Thyroid gland (tissue), 4 donors: ENCODE measurements at regions not wholly inside any gene's neighbourhood (a gene's known extent, or its start where the extent isn't known, plus 50 kb on each side); places are given as distances from the start of the nearest gene placed in this dataset.

ENCODE experiments used
- DNase-seq, 2 donors: peaks; one replicate each; pipeline ENCODE4 v3.0.0-alpha.2; 2019
- H3K27ac ChIP-seq, 3 donors: fragments of 200-600 bp; sonication (generic); 1 replicate in 2 of 3; 2 replicates in 1 of 3; pipeline ENCODE4 v1.5.1; 2016 to 2019; ENCODE audit warnings: mild to moderate bottlenecking in 1 of 3, moderate library complexity in 1 of 3
- H3K27me3 ChIP-seq: fragments of 200-600 bp; sonication (generic); one replicate; pipeline ENCODE4 v1.5.1; 2019
- H3K36me3 ChIP-seq, 2 donors: fragments of 200-600 bp; sonication (generic); one replicate each; pipeline ENCODE4 v1.5.1; 2016 to 2019
- H3K4me1 ChIP-seq, 2 donors: fragments of 200-600 bp; sonication (generic); one replicate each; pipeline ENCODE4 v1.5.1; 2017 to 2019
- H3K4me3 ChIP-seq, 3 donors: fragments of 200-600 bp; sonication (generic); replicated peaks in 1 of 3; 1 replicate in 2 of 3; 2 replicates in 1 of 3; pipeline ENCODE4 v1.5.1; 2016; ENCODE audit warnings: mild to moderate bottlenecking in 1 of 3
- H3K9me3 ChIP-seq: fragments of 200-600 bp; sonication (generic); one replicate; pipeline ENCODE4 v1.5.1; 2017
- CTCF ChIP-seq, 6 experiments: fragments of 200-600 bp in 3 of 6; fragments of 450-650 bp in 3 of 6; sonication (generic) in 3 of 6; IDR thresholded peaks; one replicate each; pipeline ENCODE4 v1.5.1; 2016 to 2019; ENCODE audit warnings: antibody characterized with exemption in 6 of 6, mild to moderate bottlenecking in 2 of 6, inconsistent platforms in 1 of 6, moderate library complexity in 1 of 6
- POLR2A ChIP-seq, 2 donors: fragments of 450-650 bp; IDR thresholded peaks; one replicate each; pipeline ENCODE4 v1.6.1; 2017; ENCODE audit warnings: antibody characterized with exemption in 2 of 2, mild to moderate bottlenecking in 2 of 2, moderate library complexity in 1 of 2
- WGBS, 2 donors: methylation state at CpG; one replicate each; pipeline ENCODE4 v1.1.5; 2017; 5-methylcytosine and 5-hydroxymethylcytosine counted together
- intact Hi-C: fragments of 100-400 bp; cut with DNase I; formaldehyde crosslinking; loops from one replicate; pipeline ENCODE4 v1.15.1; 2023

- no peak overlapping the region for H3K4me3 ChIP-seq
- no peak overlapping the region for H3K27ac ChIP-seq
- H3K4me1 ChIP-seq: no peaks in the 10 kb centered on the region
- H3K9me3 ChIP-seq: no peaks in the 10 kb centered on the region
- TF ChIP-seq POLR2A (IDR thresholded peaks at IDR 0.05) (no peak), CTCF (IDR thresholded peaks at IDR 0.05) (no peak)
- no peaks in the 10 kb centered on the region for H3K36me3 ChIP-seq
- no peak for DNase-seq
- intact Hi-C loops: no loop called here
- WGBS, 2 donors: 77 to 86% methylated on average over 2 of the region's 2 CpGs
- H3K27me3 ChIP-seq: no peaks in the 10 kb centered on the region
Measured at GRCh38 chr21:23639721-23640120, 1967.6 kb downstream of the MRPL39 start.

- H3K4me1 ChIP-seq: no peaks in the 10 kb centered on the region
- DNase-seq: no peak
- TF ChIP-seq CTCF (IDR thresholded peaks at IDR 0.05): no peak
- TF ChIP-seq POLR2A (IDR thresholded peaks at IDR 0.05): no peak
- no peaks in the 10 kb centered on the region for H3K9me3 ChIP-seq
- H3K27me3 ChIP-seq: no peaks in the 10 kb centered on the region
- no peak overlapping the region for H3K4me3 ChIP-seq
- intact Hi-C loops: no loop called here
- 73 to 76% methylated on average over 1 of the region's 1 CpG for WGBS, 2 donors
- H3K36me3 ChIP-seq: no peaks in the 10 kb centered on the region
- H3K27ac ChIP-seq: no peak overlapping the region
Measured at GRCh38 chr21:23638131-23638695, 1969.1 kb downstream of the MRPL39 start.

- no peaks in the 10 kb centered on the region for H3K27me3 ChIP-seq
- TF ChIP-seq POLR2A (IDR thresholded peaks at IDR 0.05) (no peak), CTCF (IDR thresholded peaks at IDR 0.05) (no peak)
- H3K4me1 ChIP-seq: no peaks in the 10 kb centered on the region
- no peak overlapping the region for H3K4me3 ChIP-seq
- intact Hi-C loops: no loop called here
- H3K36me3 ChIP-seq: no peaks in the 10 kb centered on the region
- no peak overlapping the region for H3K27ac ChIP-seq
- 60 to 64% methylated on average over 5 of the region's 5 CpGs for WGBS, 2 donors
- no peak for DNase-seq
- H3K9me3 ChIP-seq: no peaks in the 10 kb centered on the region
Measured at GRCh38 chr21:23633447-23633940, 1973.8 kb downstream of the MRPL39 start.

GRCh38 chr21:23624281-23624680 lies 1983.0 kb downstream of the MRPL39 start:
- no peaks in the 10 kb centered on the region for H3K4me1 ChIP-seq
- no peak overlapping the region for H3K4me3 ChIP-seq
- WGBS, 2 donors: 76 to 80% methylated on average over 3 of the region's 3 CpGs
- no peak for TF ChIP-seq CTCF (IDR thresholded peaks at IDR 0.05)
- TF ChIP-seq POLR2A (IDR thresholded peaks at IDR 0.05): no peak
- no peaks in the 10 kb centered on the region for H3K36me3 ChIP-seq
- H3K27ac ChIP-seq: no peak overlapping the region
- intact Hi-C loops: no loop called here
- no peaks in the 10 kb centered on the region for H3K9me3 ChIP-seq
- DNase-seq: no peak
- no peaks in the 10 kb centered on the region for H3K27me3 ChIP-seq

GRCh38 chr21:23613014-23613413 lies 1994.3 kb downstream of the MRPL39 start:
- no peak for TF ChIP-seq CTCF (IDR thresholded peaks at IDR 0.05)
- TF ChIP-seq POLR2A (IDR thresholded peaks at IDR 0.05): no peak
- no peaks in the 10 kb centered on the region for H3K36me3 ChIP-seq
- whole genome bisulfite sequencing, 2 donors: 65 to 72% methylated on average over 4 of the region's 4 CpGs

More at GRCh38 chr21:23613014-23613413, 1994.3 kb downstream of the MRPL39 start:
- no peak for DNase-seq
- intact Hi-C loops: no loop called here
- Histone ChIP-seq H3K4me3 (no peak overlapping the region), H3K27me3 (no peaks in the 10 kb centered on the region), H3K4me1 (no peaks in the 10 kb centered on the region), H3K9me3 (no peaks in the 10 kb centered on the region), H3K27ac (no peak overlapping the region)
